ENCODE measurements at regions not wholly inside any gene's neighbourhood (a gene's known extent, or its start where the extent isn't known, plus 50 kb on each side); places are given as distances from the start of the nearest gene placed in this dataset.

- TF ChIP-seq RAD21 (IDR thresholded peaks at IDR 0.05; ENCODE audit: low read depth) = no peak
- no peak for TF ChIP-seq TAF1 (IDR thresholded peaks at IDR 0.05; ENCODE audit: low read depth)
- TF ChIP-seq CREB1 (IDR thresholded peaks at IDR 0.05; ENCODE audit: low read depth) = no peak
- TF ChIP-seq REST (IDR thresholded peaks at IDR 0.05; ENCODE audit: low read depth) = no peak
- TF ChIP-seq TCF12 (IDR thresholded peaks at IDR 0.05; ENCODE audit: low read depth) = no peak
- TF ChIP-seq CEBPB (IDR thresholded peaks at IDR 0.05) = no peak
- TF ChIP-seq YY1 (IDR thresholded peaks at IDR 0.05; ENCODE audit: low read depth) = no peak
Measured at GRCh38 chr2:88247531-88247930, 77.4 kb downstream of the THNSL2 start.
